ENCODE measurements at regions not wholly inside any gene's neighbourhood (a gene's known extent, or its start where the extent isn't known, plus 50 kb on each side); places are given as distances from the start of the nearest gene placed in this dataset.

DNA sequence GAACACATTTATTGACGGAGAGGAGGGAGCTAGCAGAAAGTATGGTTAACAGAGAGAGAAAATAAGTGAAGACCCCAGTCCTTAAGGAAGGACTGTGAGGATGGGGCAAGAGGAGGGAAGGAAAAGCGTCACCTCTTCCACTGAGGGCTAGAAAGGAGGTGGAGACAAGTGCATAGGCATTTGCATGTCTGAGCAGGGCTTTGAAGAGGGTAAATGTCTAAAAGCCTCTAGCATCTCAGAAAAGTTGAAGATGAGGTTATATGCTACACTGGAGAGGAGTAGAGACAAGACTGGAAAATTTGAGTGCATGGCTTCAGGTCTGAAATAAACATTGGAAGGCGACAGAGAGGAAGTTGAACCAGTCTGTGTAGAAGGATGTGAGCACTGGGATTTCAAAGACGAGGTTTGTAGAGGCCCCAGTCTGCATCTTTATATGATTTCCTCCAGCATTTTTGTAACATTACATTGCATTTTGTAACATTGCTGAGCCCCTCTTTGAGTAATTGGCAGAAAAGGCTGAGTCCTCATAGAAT lies 98.5 kb upstream of the IFNG-AS1 start (continued):
- TF ChIP-seq, protein P1, sequence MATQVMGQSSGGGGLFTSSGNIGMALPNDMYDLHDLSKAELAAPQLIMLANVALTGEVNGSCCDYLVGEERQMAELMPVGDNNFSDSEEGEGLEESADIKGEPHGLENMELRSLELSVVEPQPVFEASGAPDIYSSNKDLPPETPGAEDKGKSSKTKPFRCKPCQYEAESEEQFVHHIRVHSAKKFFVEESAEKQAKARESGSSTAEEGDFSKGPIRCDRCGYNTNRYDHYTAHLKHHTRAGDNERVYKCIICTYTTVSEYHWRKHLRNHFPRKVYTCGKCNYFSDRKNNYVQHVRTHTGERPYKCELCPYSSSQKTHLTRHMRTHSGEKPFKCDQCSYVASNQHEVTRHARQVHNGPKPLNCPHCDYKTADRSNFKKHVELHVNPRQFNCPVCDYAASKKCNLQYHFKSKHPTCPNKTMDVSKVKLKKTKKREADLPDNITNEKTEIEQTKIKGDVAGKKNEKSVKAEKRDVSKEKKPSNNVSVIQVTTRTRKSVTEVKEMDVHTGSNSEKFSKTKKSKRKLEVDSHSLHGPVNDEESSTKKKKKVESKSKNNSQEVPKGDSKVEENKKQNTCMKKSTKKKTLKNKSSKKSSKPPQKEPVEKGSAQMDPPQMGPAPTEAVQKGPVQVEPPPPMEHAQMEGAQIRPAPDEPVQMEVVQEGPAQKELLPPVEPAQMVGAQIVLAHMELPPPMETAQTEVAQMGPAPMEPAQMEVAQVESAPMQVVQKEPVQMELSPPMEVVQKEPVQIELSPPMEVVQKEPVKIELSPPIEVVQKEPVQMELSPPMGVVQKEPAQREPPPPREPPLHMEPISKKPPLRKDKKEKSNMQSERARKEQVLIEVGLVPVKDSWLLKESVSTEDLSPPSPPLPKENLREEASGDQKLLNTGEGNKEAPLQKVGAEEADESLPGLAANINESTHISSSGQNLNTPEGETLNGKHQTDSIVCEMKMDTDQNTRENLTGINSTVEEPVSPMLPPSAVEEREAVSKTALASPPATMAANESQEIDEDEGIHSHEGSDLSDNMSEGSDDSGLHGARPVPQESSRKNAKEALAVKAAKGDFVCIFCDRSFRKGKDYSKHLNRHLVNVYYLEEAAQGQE (tag by site-specific recombination; IDR thresholded peaks at IDR 0.05): no peak
- TF ChIP-seq, protein P2, sequence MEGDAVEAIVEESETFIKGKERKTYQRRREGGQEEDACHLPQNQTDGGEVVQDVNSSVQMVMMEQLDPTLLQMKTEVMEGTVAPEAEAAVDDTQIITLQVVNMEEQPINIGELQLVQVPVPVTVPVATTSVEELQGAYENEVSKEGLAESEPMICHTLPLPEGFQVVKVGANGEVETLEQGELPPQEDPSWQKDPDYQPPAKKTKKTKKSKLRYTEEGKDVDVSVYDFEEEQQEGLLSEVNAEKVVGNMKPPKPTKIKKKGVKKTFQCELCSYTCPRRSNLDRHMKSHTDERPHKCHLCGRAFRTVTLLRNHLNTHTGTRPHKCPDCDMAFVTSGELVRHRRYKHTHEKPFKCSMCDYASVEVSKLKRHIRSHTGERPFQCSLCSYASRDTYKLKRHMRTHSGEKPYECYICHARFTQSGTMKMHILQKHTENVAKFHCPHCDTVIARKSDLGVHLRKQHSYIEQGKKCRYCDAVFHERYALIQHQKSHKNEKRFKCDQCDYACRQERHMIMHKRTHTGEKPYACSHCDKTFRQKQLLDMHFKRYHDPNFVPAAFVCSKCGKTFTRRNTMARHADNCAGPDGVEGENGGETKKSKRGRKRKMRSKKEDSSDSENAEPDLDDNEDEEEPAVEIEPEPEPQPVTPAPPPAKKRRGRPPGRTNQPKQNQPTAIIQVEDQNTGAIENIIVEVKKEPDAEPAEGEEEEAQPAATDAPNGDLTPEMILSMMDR (tag by site-specific recombination; IDR thresholded peaks at IDR 0.05): no peak
- TF ChIP-seq ZNF624 (tag by site-specific recombination; IDR thresholded peaks at IDR 0.05): no peak
- TF ChIP-seq ZNF626 (tag by site-specific recombination; IDR thresholded peaks at IDR 0.05): no peak

DNA sequence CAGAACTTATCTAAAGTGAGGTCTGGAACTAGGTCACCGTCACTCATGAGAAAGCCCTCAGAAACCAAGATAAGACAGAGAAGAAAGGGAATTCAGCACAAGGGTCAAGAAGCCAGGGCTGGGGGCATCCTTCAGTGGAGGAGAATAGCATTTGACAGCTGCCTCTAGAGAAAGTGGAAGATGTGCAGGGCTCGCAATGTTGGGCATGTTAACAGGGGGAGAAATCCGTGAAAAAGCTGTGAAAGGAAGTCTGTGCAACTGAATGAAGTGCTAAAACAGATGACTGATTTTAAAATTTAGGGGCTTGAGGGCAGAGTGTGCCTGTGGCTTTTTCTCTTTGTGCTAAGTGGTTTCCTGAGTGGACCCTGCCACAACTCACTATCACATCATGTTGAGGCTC lies 97.7 kb upstream of the IFNG-AS1 start:
- ChIA-PET POLR2A (no interaction called here), CTCF (no interaction called here)
- no peaks in the 10 kb centered on the region for H3K36me3 ChIP-seq (ENCODE audit: control insufficient read depth in 2 of 2, insufficient read depth in 1 of 2, low read length in 2 of 2)
- TF ChIP-seq, protein P3, sequence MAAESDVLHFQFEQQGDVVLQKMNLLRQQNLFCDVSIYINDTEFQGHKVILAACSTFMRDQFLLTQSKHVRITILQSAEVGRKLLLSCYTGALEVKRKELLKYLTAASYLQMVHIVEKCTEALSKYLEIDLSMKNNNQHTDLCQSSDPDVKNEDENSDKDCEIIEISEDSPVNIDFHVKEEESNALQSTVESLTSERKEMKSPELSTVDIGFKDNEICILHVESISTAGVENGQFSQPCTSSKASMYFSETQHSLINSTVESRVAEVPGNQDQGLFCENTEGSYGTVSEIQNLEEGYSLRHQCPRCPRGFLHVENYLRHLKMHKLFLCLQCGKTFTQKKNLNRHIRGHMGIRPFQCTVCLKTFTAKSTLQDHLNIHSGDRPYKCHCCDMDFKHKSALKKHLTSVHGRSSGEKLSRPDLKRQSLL (tag by site-specific recombination; IDR thresholded peaks at IDR 0.05): no peak
- no peak for TF ChIP-seq KLF10 (tag by site-specific recombination; IDR thresholded peaks at IDR 0.05)
- TF ChIP-seq PRDM1 (tag by site-specific recombination; IDR thresholded peaks at IDR 0.05): no peak
- TF ChIP-seq, protein P4, sequence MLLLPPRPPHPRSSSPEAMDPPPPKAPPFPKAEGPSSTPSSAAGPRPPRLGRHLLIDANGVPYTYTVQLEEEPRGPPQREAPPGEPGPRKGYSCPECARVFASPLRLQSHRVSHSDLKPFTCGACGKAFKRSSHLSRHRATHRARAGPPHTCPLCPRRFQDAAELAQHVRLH (tag by site-specific recombination; IDR thresholded peaks at IDR 0.05): no peak
- TF ChIP-seq, protein P5, sequence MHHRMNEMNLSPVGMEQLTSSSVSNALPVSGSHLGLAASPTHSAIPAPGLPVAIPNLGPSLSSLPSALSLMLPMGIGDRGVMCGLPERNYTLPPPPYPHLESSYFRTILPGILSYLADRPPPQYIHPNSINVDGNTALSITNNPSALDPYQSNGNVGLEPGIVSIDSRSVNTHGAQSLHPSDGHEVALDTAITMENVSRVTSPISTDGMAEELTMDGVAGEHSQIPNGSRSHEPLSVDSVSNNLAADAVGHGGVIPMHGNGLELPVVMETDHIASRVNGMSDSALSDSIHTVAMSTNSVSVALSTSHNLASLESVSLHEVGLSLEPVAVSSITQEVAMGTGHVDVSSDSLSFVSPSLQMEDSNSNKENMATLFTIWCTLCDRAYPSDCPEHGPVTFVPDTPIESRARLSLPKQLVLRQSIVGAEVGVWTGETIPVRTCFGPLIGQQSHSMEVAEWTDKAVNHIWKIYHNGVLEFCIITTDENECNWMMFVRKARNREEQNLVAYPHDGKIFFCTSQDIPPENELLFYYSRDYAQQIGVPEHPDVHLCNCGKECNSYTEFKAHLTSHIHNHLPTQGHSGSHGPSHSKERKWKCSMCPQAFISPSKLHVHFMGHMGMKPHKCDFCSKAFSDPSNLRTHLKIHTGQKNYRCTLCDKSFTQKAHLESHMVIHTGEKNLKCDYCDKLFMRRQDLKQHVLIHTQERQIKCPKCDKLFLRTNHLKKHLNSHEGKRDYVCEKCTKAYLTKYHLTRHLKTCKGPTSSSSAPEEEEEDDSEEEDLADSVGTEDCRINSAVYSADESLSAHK (tag by site-specific recombination; IDR thresholded peaks at IDR 0.05): no peak
- no peak for TF ChIP-seq ZXDB (tag by site-specific recombination; IDR thresholded peaks at IDR 0.05)
- TF ChIP-seq ZNF785 (tag by site-specific recombination; IDR thresholded peaks at IDR 0.05): no peak
- no peak for TF ChIP-seq ZNF132 (tag by site-specific recombination; IDR thresholded peaks at IDR 0.05; ENCODE audit: borderline replicate concordance)
- TF ChIP-seq ZNF530 (tag by site-specific recombination; IDR thresholded peaks at IDR 0.05; ENCODE audit: low read depth): no peak
- TF ChIP-seq ZNF501 (tag by site-specific recombination; IDR thresholded peaks at IDR 0.05): no peak
- TF ChIP-seq HOXA7 (CRISPR knock-in tag; IDR thresholded peaks at IDR 0.05; ENCODE audit: borderline replicate concordance): no peak
- TF ChIP-seq ZNF558 (tag by site-specific recombination; IDR thresholded peaks at IDR 0.05): no peak
- no peak for TF ChIP-seq GLI2 (tag by site-specific recombination; IDR thresholded peaks at IDR 0.05; ENCODE audit: borderline replicate concordance, low read depth)
- no peak overlapping the region for H3K27ac ChIP-seq (ENCODE audit: extremely low read depth, low read depth, low read length)
- no peak overlapping the region for H3K4me3 ChIP-seq (ENCODE audit: low read depth, low read length)
- no peaks in the 10 kb centered on the region for H3K9me3 ChIP-seq (ENCODE audit: control insufficient read depth, insufficient read depth, low read depth, low read length)
- 0 out of 2 replicates have a peak, but pooled peaks cover 3% of the 10 kb centered on the region for H3K4me1 ChIP-seq (ENCODE audit: control insufficient read depth, insufficient read depth, low read length)

All from HEK293 (cell line).